Fibroblast of peridontal ligament (primary cell): ENCODE measurements at regions not wholly inside any gene's neighbourhood (a gene's known extent, or its start where the extent isn't known, plus 50 kb on each side); places are given as distances from the start of the nearest gene placed in this dataset.

ENCODE experiments used
- DNase-seq: peaks from one replicate; pipeline ENCODE4 v3.0.0-alpha.2; 2010; ENCODE audit errors: extremely low read depth

DNA sequence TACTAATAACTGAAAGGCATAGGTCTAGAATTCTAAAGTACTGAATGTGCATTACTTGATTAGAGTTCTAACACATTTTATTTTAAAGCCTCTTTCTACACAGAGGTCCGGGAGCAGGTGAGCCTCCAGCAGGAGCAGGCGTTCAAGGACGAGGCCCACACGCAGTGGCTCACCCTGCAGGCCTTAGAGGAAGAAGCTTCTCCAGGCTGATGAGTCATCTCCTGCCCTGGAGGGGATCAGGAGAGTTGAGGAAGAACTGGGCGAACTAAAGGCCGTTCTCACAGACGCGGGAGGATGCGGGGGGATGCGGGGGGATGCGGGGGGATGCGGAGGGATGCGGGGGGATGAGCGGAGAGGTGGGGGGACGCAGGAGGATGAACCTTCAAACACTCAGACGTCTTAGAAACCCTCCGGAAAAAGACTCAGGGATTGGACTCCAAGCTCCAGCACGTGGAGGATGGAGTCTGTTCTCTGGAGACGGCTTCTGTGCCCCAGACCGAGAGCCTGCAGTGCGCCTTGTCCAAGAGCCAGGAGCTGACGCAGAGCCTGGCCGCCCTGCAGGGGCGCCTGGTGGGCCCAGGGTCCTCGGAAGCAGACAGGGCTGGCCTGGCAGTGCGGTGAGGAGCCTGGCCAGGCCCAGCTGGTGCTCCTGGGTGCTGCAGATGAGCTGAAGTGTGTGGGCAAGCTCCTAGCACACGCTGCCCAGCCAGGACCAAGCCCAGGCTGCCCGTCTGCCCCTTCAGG, 433.7 kb upstream of the TPK1 start:
- no peak for DNase-seq

- DNase-seq, result no peak
These were observed 429.3 kb upstream of the TPK1 start for GRCh38 chr7:145265180-145265579.

GRCh38 chr7:145263886-145264285, 428.0 kb upstream of the TPK1 start:
- DNase-seq, result no peak

- DNase-seq, result no peak
These were observed 416.2 kb upstream of the TPK1 start for GRCh38 chr7:145252031-145252430.

DNA sequence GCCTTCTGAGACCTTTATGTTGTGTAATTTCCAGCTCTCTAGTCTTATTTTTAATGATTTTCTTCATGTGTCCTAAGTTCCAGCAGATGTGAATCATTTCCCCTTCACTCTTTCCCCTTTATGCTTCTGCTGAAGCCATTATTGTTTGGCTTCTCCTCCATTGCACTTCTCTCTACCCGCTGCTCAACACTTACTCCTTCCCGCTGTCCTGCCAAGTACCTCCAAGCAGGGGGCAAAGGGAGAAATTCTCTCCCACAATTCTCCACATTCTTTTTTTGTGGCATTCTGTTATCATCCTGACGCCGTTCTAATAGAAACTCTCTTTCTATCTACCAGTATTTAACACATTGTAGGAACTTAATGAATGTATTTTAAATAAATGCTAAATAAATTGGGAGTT, 388.9 kb upstream of the TPK1 start:
- no peak for DNase-seq

DNA sequence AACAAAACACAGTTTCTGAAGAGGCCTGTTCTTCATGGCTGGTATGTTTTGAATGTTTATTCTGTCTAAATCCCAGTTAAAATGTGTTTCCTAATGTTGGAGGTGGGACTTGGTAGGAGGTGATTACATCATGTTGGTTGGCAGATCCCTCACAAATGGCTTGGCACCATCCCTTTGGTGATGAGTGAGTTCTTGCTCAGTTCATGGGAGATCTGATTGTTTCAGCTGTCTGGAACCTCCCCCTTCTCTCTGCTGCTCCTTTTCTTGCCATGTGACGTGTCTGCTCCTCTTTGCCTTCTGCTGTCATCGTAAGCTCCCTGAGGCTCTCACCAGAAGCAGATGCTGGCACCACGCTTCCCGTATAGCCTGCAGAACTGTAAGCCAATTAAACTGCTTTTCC, 383.6 kb upstream of the TPK1 start:
- DNase-seq, result no peak

GRCh38 chr7:145216866-145217265, 381.0 kb upstream of the TPK1 start:
- DNase-seq, result no peak

- no peak for DNase-seq
These were observed 376.2 kb upstream of the TPK1 start for GRCh38 chr7:145212050-145212449.

- DNase-seq, result no peak
These were observed 375.4 kb upstream of the TPK1 start for GRCh38 chr7:145211211-145211610.

- DNase-seq, result no peak
These were observed 358.1 kb upstream of the TPK1 start for GRCh38 chr7:145193951-145194350.

DNA sequence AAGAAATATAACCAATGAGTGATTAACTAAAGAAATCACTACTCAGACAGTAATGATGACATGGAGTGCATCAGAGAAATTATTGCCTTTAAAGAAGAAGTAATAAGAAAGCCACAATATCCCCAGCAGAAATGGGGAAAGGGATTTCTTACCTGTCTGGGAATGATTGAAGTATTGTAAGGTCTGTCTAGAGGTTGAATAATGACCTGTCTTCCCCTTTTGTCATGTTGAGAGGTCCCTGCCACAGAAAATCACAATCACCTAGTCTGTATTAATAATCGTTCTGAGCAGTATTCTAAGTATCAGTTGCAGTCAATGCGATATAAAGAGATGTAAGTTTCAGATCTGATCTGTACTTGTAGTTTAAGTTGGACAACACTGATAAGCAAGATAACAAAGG, 349.1 kb upstream of the TPK1 start:
- DNase-seq, result no peak

- no peak for DNase-seq
These were observed 347.2 kb upstream of the TPK1 start for GRCh38 chr7:145183069-145183468.

DNA sequence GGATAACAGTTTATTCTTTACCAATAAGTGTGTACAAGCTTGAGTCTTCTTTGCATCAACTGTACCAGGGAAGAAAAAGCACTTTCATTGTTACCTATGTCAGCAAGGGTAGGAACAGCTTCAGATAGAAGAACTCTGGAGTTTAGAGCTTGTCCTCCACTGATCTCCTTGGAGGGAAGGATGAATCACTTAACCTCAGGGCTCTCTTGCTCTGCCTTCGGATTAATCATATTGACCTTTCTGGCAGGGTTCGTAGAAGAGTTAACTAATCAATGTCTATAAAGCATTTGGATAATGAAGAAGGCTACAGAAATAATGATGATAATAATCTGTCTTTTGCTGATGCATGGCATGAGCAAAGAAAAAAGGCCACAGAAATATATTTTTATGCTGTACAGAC, 339.5 kb upstream of the TPK1 start:
- DNase-seq, result no peak

DNA sequence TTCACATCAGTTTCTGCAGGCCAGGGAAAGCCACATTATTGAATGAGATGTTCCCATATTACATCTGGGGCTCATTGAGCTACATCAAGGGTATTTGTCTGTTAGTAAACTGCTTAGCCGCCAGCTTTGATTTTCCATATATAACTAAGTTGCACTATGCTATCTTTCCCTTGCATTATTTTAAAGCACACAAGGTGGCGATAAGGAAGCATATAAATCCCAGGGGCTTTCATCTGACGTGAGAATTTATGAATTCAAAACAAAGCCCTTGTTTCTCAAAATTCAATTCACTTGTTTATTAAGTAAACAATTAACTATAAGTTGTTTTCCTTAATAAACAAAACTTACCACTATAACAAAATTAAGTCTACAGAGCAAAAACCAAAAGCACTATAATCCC, 334.1 kb upstream of the TPK1 start:
- no peak for DNase-seq

- DNase-seq, result no peak
These were observed 333.0 kb upstream of the TPK1 start for GRCh38 chr7:145168879-145169278.

DNA sequence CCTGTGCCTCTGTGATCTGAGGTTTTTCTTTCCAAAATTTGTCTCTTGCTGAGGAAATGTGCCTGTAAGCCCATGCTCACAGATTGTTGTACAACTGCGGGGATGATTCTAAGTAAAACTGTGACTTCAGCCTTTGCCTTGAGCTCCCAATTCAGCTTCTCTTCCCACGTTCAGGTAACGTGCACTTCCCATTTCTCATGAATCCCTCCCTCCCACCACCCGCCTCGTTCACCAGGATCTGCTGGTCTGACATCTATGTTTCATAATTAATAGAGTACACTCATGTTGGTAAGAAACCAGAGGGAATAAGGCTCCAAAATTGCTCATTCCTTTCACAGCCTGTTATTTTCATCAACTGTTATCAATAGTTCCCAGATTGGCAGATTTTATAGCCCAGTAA, 332.6 kb upstream of the TPK1 start:
- no peak for DNase-seq

DNA sequence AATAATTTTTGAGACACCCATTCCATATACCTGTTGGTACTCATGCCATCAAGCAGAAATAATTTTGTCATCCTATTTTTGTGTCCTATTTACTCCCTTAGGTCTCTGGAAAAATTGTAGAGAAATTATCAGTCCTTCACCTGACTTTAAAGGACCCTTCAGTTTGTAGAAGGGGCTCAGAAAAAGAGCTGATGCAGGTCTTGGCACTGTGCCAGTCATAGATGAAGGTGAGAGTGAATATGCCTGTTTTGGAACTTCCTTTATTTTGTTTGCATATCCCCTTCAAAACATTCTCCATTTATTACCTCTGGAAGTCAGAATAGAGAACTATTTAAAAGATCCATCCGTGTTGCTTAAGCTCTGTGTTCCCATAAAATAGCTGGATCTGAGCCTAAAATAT, 321.0 kb upstream of the TPK1 start:
- no peak for DNase-seq

DNA sequence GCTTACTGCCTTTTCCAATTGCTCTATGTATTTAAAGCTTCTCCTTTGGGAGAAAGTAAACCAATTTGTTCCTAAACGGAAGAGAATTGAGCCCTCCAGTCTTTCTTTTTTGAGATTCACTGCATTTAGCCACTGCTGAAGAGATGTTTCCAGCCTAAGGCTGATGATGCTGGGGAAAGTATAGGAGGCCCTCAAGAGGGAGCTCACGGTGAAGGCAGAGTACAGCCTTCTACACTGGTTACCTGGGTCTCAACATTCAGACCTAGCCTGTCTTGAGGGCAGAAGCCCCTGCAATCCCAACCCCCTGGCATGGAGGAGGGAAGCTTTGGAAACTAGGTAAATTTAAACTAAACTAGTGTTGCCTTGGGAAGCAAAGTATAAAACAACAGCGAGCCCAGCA, 316.7 kb upstream of the TPK1 start:
- no peak for DNase-seq

GRCh38 chr7:145151676-145152075, 315.8 kb upstream of the TPK1 start:
- no peak for DNase-seq

DNA sequence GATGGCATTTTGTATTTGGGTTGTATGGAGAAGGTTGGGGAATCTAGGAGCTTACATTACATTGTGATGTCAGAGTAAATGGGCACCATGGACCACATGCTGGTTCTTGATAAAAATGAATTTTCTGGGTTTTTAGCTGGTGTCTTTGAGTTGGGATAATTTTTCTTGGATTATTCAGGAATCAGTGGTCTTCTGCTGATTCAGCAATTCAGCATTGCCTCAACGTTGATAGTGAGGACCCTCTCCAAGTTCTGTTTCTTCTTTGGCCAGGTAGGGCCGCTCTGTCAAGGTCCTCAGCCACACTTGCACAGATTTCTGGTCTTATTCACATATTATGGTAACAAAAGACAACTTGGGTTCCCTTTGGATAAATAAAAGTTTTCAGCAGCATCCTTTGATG, 312.0 kb upstream of the TPK1 start:
- DNase-seq, result no peak

DNA sequence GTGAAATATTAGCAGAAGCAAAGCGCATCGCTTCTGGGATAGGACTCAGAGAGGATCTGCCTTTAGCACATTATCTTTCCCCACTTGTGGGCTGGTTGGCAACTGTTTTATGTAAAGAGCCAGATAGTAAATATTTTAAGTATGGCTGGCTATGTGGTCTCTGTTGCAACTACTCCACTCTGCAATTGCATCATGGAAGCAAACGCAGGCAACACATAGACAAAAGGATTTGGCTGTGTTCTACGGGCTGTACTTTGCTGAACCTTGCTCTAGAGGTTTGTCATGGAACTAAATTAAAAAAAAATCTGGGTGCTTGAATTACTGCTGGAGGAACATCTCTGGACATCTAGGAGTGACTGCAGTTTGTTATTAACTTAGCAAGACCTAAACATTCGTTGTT, 307.8 kb upstream of the TPK1 start:
- no peak for DNase-seq

GRCh38 chr7:145134377-145134776, 298.5 kb upstream of the TPK1 start:
- DNase-seq, result no peak

- DNase-seq, result no peak
These were observed 287.6 kb upstream of the TPK1 start for GRCh38 chr7:145123502-145123901.

DNA sequence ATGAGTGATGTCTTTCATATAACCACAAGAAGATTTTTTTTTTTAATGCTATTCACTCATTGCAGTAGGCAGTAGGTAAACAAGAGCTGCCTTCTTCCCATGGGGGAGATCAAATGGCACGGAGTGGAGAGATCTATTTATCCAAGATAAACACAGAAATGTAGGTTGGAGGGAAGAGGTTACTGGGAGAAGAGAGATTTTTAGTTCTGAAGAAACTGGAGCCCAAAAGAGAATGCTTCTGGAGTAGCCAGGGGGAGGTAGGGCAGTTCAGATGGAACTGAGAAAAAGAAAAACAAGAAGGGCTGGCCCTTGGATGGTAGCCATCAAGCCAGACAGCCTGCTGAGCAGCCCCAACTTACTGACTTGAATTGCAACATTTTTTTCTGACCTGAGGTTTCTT, 270.1 kb upstream of the TPK1 start:
- DNase-seq, result no peak
